AG04449 (cell line): ENCODE measurements at regions not wholly inside any gene's neighbourhood (a gene's known extent, or its start where the extent isn't known, plus 50 kb on each side); places are given as distances from the start of the nearest gene placed in this dataset.

Source experiments
- CTCF ChIA-PET: fragments of 350-600 bp; formaldehyde crosslinking; extraction: SDS; loops from one replicate; lab custom pipeline; 2021; ENCODE audit warnings: antibody characterized with exemption; lab: Yijun Ruan, JAX
- POLR2A ChIA-PET: fragments of 400-600, 350-600 bp; formaldehyde crosslinking; extraction: SDS; loops from one replicate; lab custom pipeline; 2020; ENCODE audit warnings: antibody characterized with exemption, inconsistent platforms; lab: Yijun Ruan, JAX
- DNase-seq: peaks from one replicate; pipeline ENCODE4 v3.0.0-alpha.2; 2010; ENCODE audit warnings: low read depth, low spot score
- H3K4me3 ChIP-seq: 2 replicates; pipeline ENCODE4 v1.5.1; 2011; ENCODE audit warnings: low read depth, mild to moderate bottlenecking, control low read depth, low read length
- TF ChIP-seq, protein P1 (sequence below): IDR thresholded peaks from one replicate; pipeline ENCODE4 v1.5.1; 2011; ENCODE audit warnings: mild to moderate bottlenecking, moderate library complexity, low read length, control low read depth, inconsistent platforms; ENCODE audit not compliant: insufficient read depth; ENCODE audit errors: missing control alignments

DNA sequence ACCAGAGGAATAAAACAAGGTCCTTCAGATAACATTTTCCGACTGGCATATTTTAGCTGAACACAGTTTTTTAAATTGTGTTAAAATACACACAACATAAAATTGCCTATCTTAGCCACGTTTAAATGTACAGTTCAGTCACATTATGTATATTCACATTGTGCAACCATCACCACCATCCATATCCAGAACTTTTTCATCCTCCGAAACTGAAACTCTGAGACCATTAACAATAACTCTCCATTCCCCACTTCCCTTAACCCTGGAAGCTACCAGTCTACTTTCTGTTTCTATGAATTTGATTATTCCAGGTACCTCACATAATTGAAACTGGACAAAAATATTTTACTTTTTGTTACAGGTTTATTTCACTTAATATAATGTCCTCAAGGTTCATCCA, 213.3 kb downstream of the ETS1 start:
- ChIA-PET POLR2A (no interaction called here), CTCF (interaction anchor here (1.0 to 1.7 kb wide), 2 partner anchors 10 to 256 kb away, joined by 3 read pairs; no protein-coding TSS in a partner anchor)
- H3K4me3 ChIP-seq = no peak overlapping the region
- DNase-seq = no peak
- TF ChIP-seq, protein P1, sequence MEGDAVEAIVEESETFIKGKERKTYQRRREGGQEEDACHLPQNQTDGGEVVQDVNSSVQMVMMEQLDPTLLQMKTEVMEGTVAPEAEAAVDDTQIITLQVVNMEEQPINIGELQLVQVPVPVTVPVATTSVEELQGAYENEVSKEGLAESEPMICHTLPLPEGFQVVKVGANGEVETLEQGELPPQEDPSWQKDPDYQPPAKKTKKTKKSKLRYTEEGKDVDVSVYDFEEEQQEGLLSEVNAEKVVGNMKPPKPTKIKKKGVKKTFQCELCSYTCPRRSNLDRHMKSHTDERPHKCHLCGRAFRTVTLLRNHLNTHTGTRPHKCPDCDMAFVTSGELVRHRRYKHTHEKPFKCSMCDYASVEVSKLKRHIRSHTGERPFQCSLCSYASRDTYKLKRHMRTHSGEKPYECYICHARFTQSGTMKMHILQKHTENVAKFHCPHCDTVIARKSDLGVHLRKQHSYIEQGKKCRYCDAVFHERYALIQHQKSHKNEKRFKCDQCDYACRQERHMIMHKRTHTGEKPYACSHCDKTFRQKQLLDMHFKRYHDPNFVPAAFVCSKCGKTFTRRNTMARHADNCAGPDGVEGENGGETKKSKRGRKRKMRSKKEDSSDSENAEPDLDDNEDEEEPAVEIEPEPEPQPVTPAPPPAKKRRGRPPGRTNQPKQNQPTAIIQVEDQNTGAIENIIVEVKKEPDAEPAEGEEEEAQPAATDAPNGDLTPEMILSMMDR = no peak

GRCh38 chr11:128372977-128373376, 214.4 kb downstream of the ETS1 start:
- CTCF ChIA-PET = interaction anchor here (1.0 kb wide), 1 partner anchor 257 kb away, joined by 3 read pairs; no protein-coding TSS in a partner anchor
- no peak for DNase-seq
- POLR2A ChIA-PET = no interaction called here
- TF ChIP-seq, protein P1 = no peak
- no peak overlapping the region for H3K4me3 ChIP-seq

DNA sequence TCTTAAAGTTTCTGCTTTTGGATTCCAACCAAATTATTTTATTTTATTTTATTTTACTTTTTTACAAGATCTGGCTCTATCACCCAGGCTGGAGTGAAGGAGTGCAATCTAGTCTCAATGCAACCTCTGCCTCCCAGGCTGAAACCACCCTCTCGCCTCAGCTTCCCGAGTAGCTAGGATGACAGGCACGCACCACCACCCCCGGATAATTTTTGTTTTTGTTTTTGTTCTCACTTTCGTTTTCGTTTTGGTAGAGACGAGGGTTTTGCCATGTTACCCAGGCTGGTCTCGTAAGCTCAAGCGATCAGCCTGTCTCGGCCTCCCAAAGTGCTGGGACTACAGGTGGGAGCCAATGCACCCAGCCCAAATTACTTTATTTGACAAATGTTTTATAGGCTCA, 219.8 kb downstream of the ETS1 start:
- TF ChIP-seq, protein P1 = no peak
- no peak overlapping the region for H3K4me3 ChIP-seq
- POLR2A ChIA-PET = no interaction called here
- CTCF ChIA-PET = no interaction called here
- no peak for DNase-seq

GRCh38 chr11:128365044-128365443, 222.3 kb downstream of the ETS1 start:
- ChIA-PET CTCF (no interaction called here), POLR2A (no interaction called here)
- TF ChIP-seq, protein P1 = no peak
- DNase-seq = no peak
- no peak overlapping the region for H3K4me3 ChIP-seq

DNA sequence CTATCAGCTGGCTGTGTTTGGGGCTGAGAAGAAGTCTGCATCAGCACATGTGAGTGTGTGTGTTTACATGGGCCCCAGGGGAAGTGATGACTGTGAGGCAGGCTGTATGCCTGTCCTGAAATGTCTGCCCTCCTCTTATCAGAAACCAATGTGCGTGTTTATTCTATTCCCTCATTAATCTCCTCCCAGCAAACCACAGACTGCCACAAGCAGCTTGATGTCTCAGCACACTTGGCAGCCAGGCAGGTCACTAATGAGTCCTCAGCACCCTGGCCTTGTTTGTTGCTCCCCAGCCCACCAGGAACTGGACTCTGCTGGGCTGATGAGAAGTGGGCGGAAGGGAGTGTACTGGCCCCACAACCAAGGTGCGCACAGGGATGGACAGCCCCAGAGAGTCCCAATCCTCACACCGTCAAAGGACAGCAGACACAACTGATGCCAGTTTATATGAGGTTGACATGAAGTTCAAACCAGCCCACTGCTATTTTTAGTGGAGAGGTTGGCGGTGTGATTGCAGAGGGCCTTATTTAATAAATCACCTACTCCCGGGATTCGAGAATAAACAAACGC, 225.8 kb downstream of the ETS1 start:
- POLR2A ChIA-PET = no interaction called here
- CTCF ChIA-PET = interaction anchor here (0.6 to 1.0 kb wide), 2 partner anchors 13 to 1540 kb away, joined by 3 read pairs; no protein-coding TSS in a partner anchor
- TF ChIP-seq, protein P1 = no peak
- DNase-seq = peak; percentile 34
- H3K4me3 ChIP-seq = no peak overlapping the region

DNA sequence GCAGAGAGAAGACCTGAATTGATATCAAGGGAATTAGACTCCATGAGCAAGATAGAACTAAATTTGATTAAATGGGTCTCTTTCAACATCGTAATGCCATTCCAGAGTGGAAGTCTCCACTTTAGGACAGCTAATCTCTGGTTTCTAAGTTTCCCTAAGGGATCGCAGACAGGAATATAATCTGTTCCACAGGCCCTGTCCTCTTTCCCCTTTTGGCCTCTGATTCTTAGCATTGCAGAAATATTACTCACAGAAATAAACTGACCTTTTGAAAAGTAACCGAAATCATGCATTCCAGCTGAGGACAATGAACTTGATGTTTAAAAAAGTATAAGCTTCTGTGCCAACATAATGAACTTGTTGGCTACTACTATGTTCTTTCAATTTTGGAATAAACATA, 227.8 kb downstream of the ETS1 start:
- no peak for DNase-seq
- TF ChIP-seq, protein P1 = no peak
- POLR2A ChIA-PET = no interaction called here
- CTCF ChIA-PET = interaction anchor here (1.2 kb wide), 1 partner anchor 202 kb away, joined by 4 read pairs; no protein-coding TSS in a partner anchor
- no peak overlapping the region for H3K4me3 ChIP-seq
